ENCODE measurements at regions not wholly inside any gene's neighbourhood (a gene's known extent, or its start where the extent isn't known, plus 50 kb on each side); places are given as distances from the start of the nearest gene placed in this dataset.

DNA sequence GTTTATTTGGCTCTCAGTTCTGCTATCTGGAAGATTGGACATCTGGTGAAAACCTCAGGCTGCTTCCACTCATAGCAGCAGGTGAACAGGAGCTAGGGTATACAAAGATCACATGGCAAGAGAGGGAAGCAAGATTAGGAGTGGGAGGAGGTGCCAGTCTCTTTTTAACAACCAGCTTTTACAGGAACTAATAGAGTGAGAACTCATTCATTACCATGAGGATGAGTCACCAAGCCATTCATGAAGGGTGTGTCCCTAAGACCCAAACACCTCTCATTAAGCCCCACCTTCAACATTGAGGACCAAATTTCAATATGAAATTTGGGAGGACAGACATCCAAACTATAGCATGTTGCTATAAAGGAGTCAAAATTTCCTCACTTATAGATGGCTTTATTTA, 85.4 kb upstream of the HCRTR2 start:
- H3K27ac ChIP-seq, result no peak overlapping the region
- DNase-seq, result no peak
- no peak for TF ChIP-seq CTCF (IDR thresholded peaks at IDR 0.05; ENCODE audit: low read depth, low read length, missing control alignments)
- H3K36me3 ChIP-seq (replicated peaks), result no peaks in the 10 kb centered on the region
- in situ Hi-C loops (cut with HindIII; ENCODE audit: low pct_ligation_motif_present, low sequenced_read_pairs), result no loop called here
- H3K27me3 ChIP-seq (replicated peaks), result no peaks in the 10 kb centered on the region
- H3K4me3 ChIP-seq (ENCODE audit: low read depth, low read length), result no peak overlapping the region

DNA sequence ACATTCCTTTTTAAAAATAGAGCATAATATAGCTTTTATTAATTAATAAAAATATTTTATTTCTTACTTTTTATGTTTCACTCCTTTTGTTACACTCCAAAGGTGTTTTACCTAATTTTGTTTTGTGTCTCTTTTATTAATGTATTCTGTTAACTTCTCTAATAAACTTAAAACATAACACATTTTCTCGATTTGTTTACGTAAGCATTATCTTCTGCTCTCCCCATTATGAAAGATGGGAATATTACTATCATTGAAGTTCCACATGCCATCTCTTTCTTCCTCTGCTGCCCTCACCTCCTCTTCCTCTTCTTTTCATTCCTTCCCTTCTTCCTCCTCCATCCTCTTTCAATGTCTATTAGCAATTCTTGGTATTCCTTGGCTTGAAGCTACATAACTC, 85.0 kb upstream of the HCRTR2 start:
- H3K36me3 ChIP-seq (replicated peaks), result no peaks in the 10 kb centered on the region
- no peaks in the 10 kb centered on the region for H3K27me3 ChIP-seq (replicated peaks)
- no peak overlapping the region for H3K27ac ChIP-seq
- no peak for TF ChIP-seq CTCF (IDR thresholded peaks at IDR 0.05; ENCODE audit: low read depth, low read length, missing control alignments)
- no peak overlapping the region for H3K4me3 ChIP-seq (ENCODE audit: low read depth, low read length)
- no peak for DNase-seq
- in situ Hi-C loops (cut with HindIII; ENCODE audit: low pct_ligation_motif_present, low sequenced_read_pairs), result no loop called here

DNA sequence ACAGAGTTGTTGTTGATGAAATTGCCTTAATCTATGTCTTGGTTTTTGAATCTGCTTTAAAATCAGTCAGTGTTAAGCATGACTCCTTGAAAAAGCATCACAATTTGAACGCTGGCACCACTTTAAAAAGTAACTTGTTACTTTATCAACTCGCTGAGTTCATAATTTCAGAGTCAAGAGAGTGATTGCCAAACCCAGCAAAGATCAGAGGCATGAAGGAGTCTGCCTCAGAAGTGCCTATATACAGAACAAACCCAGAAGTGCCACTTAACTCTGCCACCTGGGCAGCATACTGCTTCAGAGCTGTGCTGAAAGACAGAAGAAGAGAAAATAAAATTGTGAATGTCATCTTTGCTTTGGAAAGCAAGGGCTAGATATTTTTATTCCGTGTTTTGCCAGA, 73.6 kb upstream of the HCRTR2 start:
- in situ Hi-C loops (cut with HindIII; ENCODE audit: low pct_ligation_motif_present, low sequenced_read_pairs), result no loop called here
- H3K27ac ChIP-seq, result no peak overlapping the region
- no peaks in the 10 kb centered on the region for H3K27me3 ChIP-seq (replicated peaks)
- no peak for TF ChIP-seq CTCF (IDR thresholded peaks at IDR 0.05; ENCODE audit: low read depth, low read length, missing control alignments)
- no peak overlapping the region for H3K4me3 ChIP-seq (ENCODE audit: low read depth, low read length)
- no peaks in the 10 kb centered on the region for H3K36me3 ChIP-seq (replicated peaks)
- DNase-seq, result no peak

DNA sequence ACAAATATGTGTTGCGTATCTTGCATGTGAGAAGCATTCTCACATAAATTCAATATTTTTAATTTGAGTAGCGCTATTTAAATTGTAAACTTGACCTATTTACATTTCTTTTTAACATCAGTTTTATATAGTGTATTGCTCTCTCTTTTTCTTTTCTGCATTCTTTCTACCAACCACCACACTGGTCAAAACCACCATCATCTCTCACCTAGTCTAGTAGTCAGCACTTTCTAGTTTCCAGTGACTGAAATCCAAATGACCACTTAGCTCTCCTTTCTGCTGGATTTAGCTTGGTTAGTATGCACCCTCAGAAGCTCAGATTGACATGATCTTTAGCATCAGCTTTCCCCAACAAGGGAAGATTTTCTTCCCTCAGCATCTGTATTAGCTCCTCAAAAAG, 73.2 kb upstream of the HCRTR2 start:
- Histone ChIP-seq H3K4me3 (ENCODE audit: low read depth, low read length) (no peak overlapping the region), H3K27ac (no peak overlapping the region), H3K27me3 (replicated peaks) (no peaks in the 10 kb centered on the region), H3K36me3 (replicated peaks) (no peaks in the 10 kb centered on the region)
- in situ Hi-C loops (cut with HindIII; ENCODE audit: low pct_ligation_motif_present, low sequenced_read_pairs), result no loop called here
- TF ChIP-seq CTCF (IDR thresholded peaks at IDR 0.05; ENCODE audit: low read depth, low read length, missing control alignments), result no peak
- DNase-seq, result no peak

- Histone ChIP-seq H3K36me3 (replicated peaks) (no peaks in the 10 kb centered on the region), H3K27me3 (replicated peaks) (no peaks in the 10 kb centered on the region), H3K4me3 (ENCODE audit: low read depth, low read length) (no peak overlapping the region), H3K27ac (no peak overlapping the region)
- in situ Hi-C loops (cut with HindIII; ENCODE audit: low pct_ligation_motif_present, low sequenced_read_pairs), result no loop called here
- no peak for TF ChIP-seq CTCF (IDR thresholded peaks at IDR 0.05; ENCODE audit: low read depth, low read length, missing control alignments)
- no peak for DNase-seq
Measured at GRCh38 chr6:55108134-55109130, 65.9 kb upstream of the HCRTR2 start.
